Suprapubic skin (tissue), 4 donors: ENCODE measurements at regions not wholly inside any gene's neighbourhood (a gene's known extent, or its start where the extent isn't known, plus 50 kb on each side); places are given as distances from the start of the nearest gene placed in this dataset.
"Not testable (repeated sequence)": the region's sequence is repeated elsewhere in the genome, so short reads cannot be mapped to it uniquely, and the experiment has no call there.

Experiments
- DNase-seq, 2 donors: peaks; one replicate each; pipeline ENCODE4 v3.0.0-alpha.2; 2019; ENCODE audit warnings: low spot score in 2 of 2
- H3K27ac ChIP-seq: fragments of 200-600 bp; sonication (generic); one replicate; pipeline ENCODE4 v1.5.1; 2019
- H3K27me3 ChIP-seq: fragments of 200-600 bp; sonication (generic); one replicate; pipeline ENCODE4 v1.5.1; 2019
- H3K36me3 ChIP-seq: fragments of 200-600 bp; sonication (generic); one replicate; pipeline ENCODE4 v1.5.1; 2019
- H3K4me1 ChIP-seq: fragments of 200-600 bp; sonication (generic); one replicate; pipeline ENCODE4 v1.5.1; 2019
- H3K4me3 ChIP-seq: fragments of 200-600 bp; sonication (generic); one replicate; pipeline ENCODE4 v1.5.1; 2019; ENCODE audit warnings: mild to moderate bottlenecking
- H3K9me3 ChIP-seq: fragments of 200-600 bp; sonication (generic); one replicate; pipeline ENCODE4 v1.5.1; 2019
- CTCF ChIP-seq, 2 donors: fragments of 200-600 bp in 1 of 2; fragments of 450-650 bp in 1 of 2; sonication (generic) in 1 of 2; IDR thresholded peaks; one replicate each; pipeline ENCODE4 v1.5.1; 2016 to 2019; ENCODE audit warnings: antibody characterized with exemption in 2 of 2, mild to moderate bottlenecking in 1 of 2, moderate library complexity in 1 of 2
- EP300 ChIP-seq: sonication (generic); formaldehyde crosslinking; IDR thresholded peaks from one replicate; pipeline ENCODE4 v1.6.1; 2017; ENCODE audit warnings: antibody characterized with exemption
- POLR2A ChIP-seq, 2 donors: fragments of 450-650 bp; IDR thresholded peaks; one replicate each; pipeline ENCODE4 v1.6.1; 2017; ENCODE audit warnings: antibody characterized with exemption in 2 of 2, mild to moderate bottlenecking in 2 of 2, moderate library complexity in 2 of 2
- POLR2AphosphoS5 ChIP-seq, 3 donors: sonication (generic); formaldehyde crosslinking; IDR thresholded peaks; one replicate each; pipeline ENCODE4 v1.6.1; 2017; ENCODE audit warnings: antibody characterized with exemption in 3 of 3
- WGBS: methylation state at CpG from one replicate; pipeline ENCODE4 v1.1.5; 2018; 5-methylcytosine and 5-hydroxymethylcytosine counted together

GRCh38 chr12:127148318-127148717 lies 1118.7 kb upstream of the TMEM132C start:
- Histone ChIP-seq H3K4me3 (no peak overlapping the region), H3K27me3 (no peaks in the 10 kb centered on the region), H3K36me3 (no peaks in the 10 kb centered on the region), H3K27ac (no peak overlapping the region), H3K4me1 (peaks cover 9% of the 10 kb centered on the region), H3K9me3 (no peaks in the 10 kb centered on the region)
- DNase-seq: no peak
- TF ChIP-seq EP300: no peak
- TF ChIP-seq POLR2AphosphoS5 (IDR thresholded peaks at IDR 0.05): no peak
- TF ChIP-seq CTCF (IDR thresholded peaks at IDR 0.05): no peak
- no peak for TF ChIP-seq POLR2A (IDR thresholded peaks at IDR 0.05)
- 88% methylated on average over 1 of the region's 1 CpG for whole genome bisulfite sequencing

GRCh38 chr12:127149226-127149964 lies 1117.6 kb upstream of the TMEM132C start:
- no peak for DNase-seq
- WGBS: 56% methylated on average over 2 of the region's 2 CpGs
- H3K4me3 ChIP-seq: no peak overlapping the region
- no peaks in the 10 kb centered on the region for H3K9me3 ChIP-seq
- no peaks in the 10 kb centered on the region for H3K36me3 ChIP-seq
- peaks cover 9% of the 10 kb centered on the region for H3K4me1 ChIP-seq
- no peaks in the 10 kb centered on the region for H3K27me3 ChIP-seq
- no peak overlapping the region for H3K27ac ChIP-seq
- TF ChIP-seq POLR2AphosphoS5 (IDR thresholded peaks at IDR 0.05) (no peak), CTCF (IDR thresholded peaks at IDR 0.05) (no peak), EP300 (no peak), POLR2A (IDR thresholded peaks at IDR 0.05) (no peak)

- no peaks in the 10 kb centered on the region for H3K9me3 ChIP-seq
- no peaks in the 10 kb centered on the region for H3K36me3 ChIP-seq
- no peaks in the 10 kb centered on the region for H3K27me3 ChIP-seq
- peaks cover 9% of the 10 kb centered on the region for H3K4me1 ChIP-seq
- TF ChIP-seq CTCF (IDR thresholded peaks at IDR 0.05) (no peak), EP300 (no peak), POLR2AphosphoS5 (IDR thresholded peaks at IDR 0.05) (no peak), POLR2A (IDR thresholded peaks at IDR 0.05) (no peak)
- WGBS: 60% methylated on average over 3 of the region's 3 CpGs
- H3K4me3 ChIP-seq: no peak overlapping the region
- H3K27ac ChIP-seq: no peak overlapping the region
- DNase-seq: no peak
Measured at GRCh38 chr12:127150028-127150427, 1116.9 kb upstream of the TMEM132C start.

- no peak for DNase-seq
- H3K27ac ChIP-seq: no peak overlapping the region
- no peaks in the 10 kb centered on the region for H3K36me3 ChIP-seq
- peaks cover 9% of the 10 kb centered on the region for H3K4me1 ChIP-seq
- TF ChIP-seq POLR2AphosphoS5 (IDR thresholded peaks at IDR 0.05) (no peak), EP300 (no peak), POLR2A (IDR thresholded peaks at IDR 0.05) (no peak), CTCF (IDR thresholded peaks at IDR 0.05) (no peak)
- no peaks in the 10 kb centered on the region for H3K27me3 ChIP-seq
- WGBS: 71% methylated on average over 4 of the region's 4 CpGs
- no peak overlapping the region for H3K4me3 ChIP-seq
- no peaks in the 10 kb centered on the region for H3K9me3 ChIP-seq
Measured at GRCh38 chr12:127150479-127150878, 1116.5 kb upstream of the TMEM132C start.

GRCh38 chr12:127150956-127151355 lies 1116.0 kb upstream of the TMEM132C start:
- peaks cover 8% of the 10 kb centered on the region for H3K4me1 ChIP-seq
- H3K9me3 ChIP-seq: no peaks in the 10 kb centered on the region
- no peak overlapping the region for H3K4me3 ChIP-seq
- H3K36me3 ChIP-seq: no peaks in the 10 kb centered on the region
- 95% methylated on average over 4 of the region's 4 CpGs for WGBS
- TF ChIP-seq POLR2AphosphoS5 (IDR thresholded peaks at IDR 0.05): no peak
- H3K27me3 ChIP-seq: no peaks in the 10 kb centered on the region
- no peak overlapping the region for H3K27ac ChIP-seq
- DNase-seq: no peak

- no peak overlapping the region for H3K4me3 ChIP-seq
- H3K27me3 ChIP-seq: no peaks in the 10 kb centered on the region
- TF ChIP-seq POLR2A (IDR thresholded peaks at IDR 0.05): no peak
- TF ChIP-seq CTCF (IDR thresholded peaks at IDR 0.05): no peak
- no peak for TF ChIP-seq POLR2AphosphoS5 (IDR thresholded peaks at IDR 0.05)
- no peaks in the 10 kb centered on the region for H3K4me1 ChIP-seq
- 85% methylated on average over 9 of the region's 15 CpGs for WGBS
- H3K9me3 ChIP-seq: no peaks in the 10 kb centered on the region
- DNase-seq: no peak
- H3K36me3 ChIP-seq: no peaks in the 10 kb centered on the region
- H3K27ac ChIP-seq: no peak overlapping the region
Measured at GRCh38 chr12:127153996-127154395, 1113.0 kb upstream of the TMEM132C start.

GRCh38 chr12:127154830-127155229 lies 1112.1 kb upstream of the TMEM132C start:
- H3K27ac ChIP-seq, H3K27me3 ChIP-seq, H3K36me3 ChIP-seq, H3K9me3 ChIP-seq, DNase-seq, H3K4me3 ChIP-seq, H3K4me1 ChIP-seq: not testable (repeated sequence)
- 97% methylated on average over 1 of the region's 1 CpG for WGBS

- H3K27me3 ChIP-seq, H3K36me3 ChIP-seq, H3K4me1 ChIP-seq, H3K9me3 ChIP-seq, DNase-seq, H3K27ac ChIP-seq, H3K4me3 ChIP-seq: not testable (repeated sequence)
- 93% methylated on average over 5 of the region's 5 CpGs for WGBS
Measured at GRCh38 chr12:127155935-127156619, 1110.9 kb upstream of the TMEM132C start.
